GM18519 (cell line): ENCODE measurements at regions not wholly inside any gene's neighbourhood (a gene's known extent, or its start where the extent isn't known, plus 50 kb on each side); places are given as distances from the start of the nearest gene placed in this dataset.

ENCODE experiments used
- ATAC-seq: cut with Tn5 transposase; IDR thresholded peaks from one replicate; pipeline ENCODE4 v1.9.1; 2021; ENCODE audit warnings: mild to moderate bottlenecking, moderate library complexity; ENCODE audit not compliant: unreplicated experiment, low FRiP score

GRCh38 chr10:88081457-88082054 lies 218.1 kb downstream of the PTEN start:
- ATAC-seq, result no peak

GRCh38 chr10:88082391-88082790 lies 219.0 kb downstream of the PTEN start:
- ATAC-seq, result peak; percentile 9

GRCh38 chr10:88082806-88083596 lies 219.6 kb downstream of the PTEN start:
- ATAC-seq, result peak; percentile 67

- ATAC-seq, result no peak
These were observed 220.2 kb downstream of the PTEN start for GRCh38 chr10:88083597-88083989.

GRCh38 chr10:88086187-88086960 lies 222.9 kb downstream of the PTEN start:
- ATAC-seq, result no peak

- ATAC-seq, result no peak
These were observed 225.3 kb downstream of the PTEN start for GRCh38 chr10:88088441-88089340.

GRCh38 chr10:88089498-88089897 lies 226.1 kb downstream of the PTEN start:
- ATAC-seq, result no peak

GRCh38 chr10:88090568-88091214 lies 227.3 kb downstream of the PTEN start:
- no peak for ATAC-seq

GRCh38 chr10:88091490-88092061 lies 228.2 kb downstream of the PTEN start:
- peak; percentile 69 for ATAC-seq

GRCh38 chr10:88092265-88092664 lies 228.8 kb downstream of the PTEN start:
- no peak for ATAC-seq

GRCh38 chr10:88092973-88093372 lies 229.5 kb downstream of the PTEN start:
- ATAC-seq, result no peak

GRCh38 chr10:88094795-88095194 lies 231.4 kb downstream of the PTEN start:
- no peak for ATAC-seq

- no peak for ATAC-seq
These were observed 231.8 kb downstream of the PTEN start for GRCh38 chr10:88095223-88095721.

- ATAC-seq, result no peak
These were observed 232.5 kb downstream of the PTEN start for GRCh38 chr10:88095778-88096431.

GRCh38 chr10:88097092-88097516 lies 233.7 kb downstream of the PTEN start:
- ATAC-seq, result no peak

GRCh38 chr10:88097536-88097935 lies 234.1 kb downstream of the PTEN start:
- no peak for ATAC-seq

- ATAC-seq, result no peak
These were observed 236.9 kb downstream of the PTEN start for GRCh38 chr10:88100281-88100680.

GRCh38 chr10:88101666-88102065 lies 238.2 kb downstream of the PTEN start:
- ATAC-seq, result no peak

GRCh38 chr10:88103576-88103975 lies 240.2 kb downstream of the PTEN start:
- ATAC-seq, result no peak
